Hematopoietic multipotent progenitor cell treated with erythropoietin and hydrocortisone succinate and interleukin-3 and kit ligand, for 4 days (in vitro differentiated cells): ENCODE measurements at regions not wholly inside any gene's neighbourhood (a gene's known extent, or its start where the extent isn't known, plus 50 kb on each side); places are given as distances from the start of the nearest gene placed in this dataset.

Experiments
- DNase-seq: peaks from one replicate; pipeline ENCODE4 v3.0.0-alpha.2; 2015

GRCh38 chr5:97874491-97874890 is 691.4 kb upstream of the RIOK2 start:
- DNase-seq = no peak

GRCh38 chr5:97876272-97876671 is 693.2 kb upstream of the RIOK2 start:
- DNase-seq = no peak

- DNase-seq = no peak
Measured at GRCh38 chr5:97877588-97877987, 694.5 kb upstream of the RIOK2 start.

GRCh38 chr5:97888439-97888838 is 705.4 kb upstream of the RIOK2 start:
- no peak for DNase-seq

GRCh38 chr5:97891971-97892370 is 708.9 kb upstream of the RIOK2 start:
- no peak for DNase-seq

- DNase-seq = no peak
Measured at GRCh38 chr5:97903742-97904141, 720.7 kb upstream of the RIOK2 start.

- DNase-seq = no peak
Measured at GRCh38 chr5:97906135-97906534, 723.1 kb upstream of the RIOK2 start.

- DNase-seq = no peak
Measured at GRCh38 chr5:97907646-97908400, 724.8 kb upstream of the RIOK2 start.

- no peak for DNase-seq
Measured at GRCh38 chr5:97909541-97909940, 726.5 kb upstream of the RIOK2 start.

GRCh38 chr5:97914483-97914882 is 731.4 kb upstream of the RIOK2 start:
- DNase-seq = no peak

- no peak for DNase-seq
Measured at GRCh38 chr5:97915106-97915505, 732.1 kb upstream of the RIOK2 start.

- DNase-seq = no peak
Measured at GRCh38 chr5:97918057-97918456, 735.0 kb upstream of the RIOK2 start.

GRCh38 chr5:97918620-97919019 is 735.6 kb upstream of the RIOK2 start:
- DNase-seq = no peak

GRCh38 chr5:97919719-97920118 is 736.7 kb upstream of the RIOK2 start:
- no peak for DNase-seq

- DNase-seq = no peak
Measured at GRCh38 chr5:97922776-97923175, 739.7 kb upstream of the RIOK2 start.

- no peak for DNase-seq
Measured at GRCh38 chr5:97923496-97923895, 740.4 kb upstream of the RIOK2 start.

GRCh38 chr5:97923997-97924396 is 741.0 kb upstream of the RIOK2 start:
- no peak for DNase-seq

GRCh38 chr5:97929383-97929782 is 746.3 kb upstream of the RIOK2 start:
- no peak for DNase-seq

- no peak for DNase-seq
Measured at GRCh38 chr5:97931829-97932228, 748.8 kb upstream of the RIOK2 start.

- no peak for DNase-seq
Measured at GRCh38 chr5:97936231-97936630, 753.2 kb upstream of the RIOK2 start.

- DNase-seq = no peak
Measured at GRCh38 chr5:97937846-97938245, 754.8 kb upstream of the RIOK2 start.

GRCh38 chr5:97943036-97943435 is 760.0 kb upstream of the RIOK2 start:
- no peak for DNase-seq

- DNase-seq = no peak
Measured at GRCh38 chr5:97951139-97951538, 768.1 kb upstream of the RIOK2 start.

GRCh38 chr5:97955450-97955849 is 772.4 kb upstream of the RIOK2 start:
- DNase-seq = no peak

- no peak for DNase-seq
Measured at GRCh38 chr5:97967292-97967691, 784.2 kb upstream of the RIOK2 start.
